Occipital lobe (tissue), 1 donor: ENCODE measurements at regions not wholly inside any gene's neighbourhood (a gene's known extent, or its start where the extent isn't known, plus 50 kb on each side); places are given as distances from the start of the nearest gene placed in this dataset.
"Not testable (repeated sequence)": the region's sequence is repeated elsewhere in the genome, so short reads cannot be mapped to it uniquely, and the experiment has no call there.

Experiments
- DNase-seq: peaks from one replicate; lab custom pipeline; 2025; lab: John Stamatoyannopoulos, UW

DNA sequence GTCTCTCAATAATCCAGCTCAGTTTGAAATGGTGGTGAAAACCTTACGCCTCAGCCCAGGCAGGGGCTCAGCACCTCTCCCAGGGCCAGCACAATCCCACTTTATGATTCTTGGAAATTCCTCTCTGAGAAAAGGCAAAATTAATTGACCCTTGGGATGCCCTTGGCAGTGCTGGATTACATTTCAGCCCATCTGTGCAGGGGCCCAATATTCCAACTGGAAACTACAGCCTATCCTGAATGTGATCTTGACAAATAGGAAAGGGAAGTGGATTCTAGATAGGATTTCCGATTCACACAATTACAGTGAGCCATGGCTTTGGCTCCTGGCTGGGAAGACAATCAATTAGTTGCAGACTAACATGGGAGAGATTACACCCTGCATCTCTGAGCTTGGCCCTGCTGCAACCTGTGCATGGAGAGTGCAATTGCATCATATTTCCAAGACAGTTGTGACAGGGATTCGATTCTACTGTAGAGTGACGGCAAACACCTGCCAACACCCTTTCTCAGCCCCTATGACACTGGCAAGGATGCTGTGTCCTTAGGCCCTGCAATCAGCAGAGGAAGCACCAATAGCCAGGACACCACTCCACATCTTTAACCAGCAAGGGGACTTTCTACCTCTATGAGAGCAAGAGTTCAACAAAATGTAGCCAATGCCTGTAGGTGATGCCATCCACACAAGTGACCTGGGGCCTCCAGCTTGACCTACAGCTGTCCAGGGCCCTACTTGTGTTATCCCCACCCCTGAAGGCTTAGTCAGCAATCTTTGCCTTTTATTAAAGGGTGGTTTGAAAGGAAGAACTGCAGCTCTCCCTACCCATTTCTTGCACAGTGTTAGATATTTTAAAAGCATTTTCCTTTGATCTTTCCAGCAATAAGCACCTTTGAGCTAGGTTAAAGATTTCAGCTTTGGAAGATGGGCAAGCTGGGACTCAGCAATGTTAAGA lies 187.2 kb upstream of the HS6ST1 start:
- DNase-seq, result no peak

DNA sequence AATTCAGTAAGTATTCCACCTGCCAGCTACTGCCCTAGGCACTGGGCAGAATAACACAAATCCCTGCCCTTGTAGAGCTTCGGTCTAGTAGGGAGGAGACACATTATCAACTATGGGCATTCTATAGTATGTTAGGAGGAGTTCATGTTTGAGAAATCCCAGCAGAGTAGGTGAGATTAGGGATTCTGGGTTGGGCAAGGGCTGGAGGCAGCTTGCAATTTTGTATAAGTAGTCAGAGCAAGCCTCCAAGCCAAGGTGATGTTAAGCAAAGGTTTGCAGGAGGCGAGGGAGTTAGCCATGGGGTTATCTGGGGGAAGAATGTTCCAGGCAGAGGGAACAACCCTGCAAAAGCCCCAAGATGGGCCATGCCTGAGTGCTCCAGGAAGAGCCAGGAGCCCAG lies 187.9 kb upstream of the HS6ST1 start:
- no peak for DNase-seq

DNA sequence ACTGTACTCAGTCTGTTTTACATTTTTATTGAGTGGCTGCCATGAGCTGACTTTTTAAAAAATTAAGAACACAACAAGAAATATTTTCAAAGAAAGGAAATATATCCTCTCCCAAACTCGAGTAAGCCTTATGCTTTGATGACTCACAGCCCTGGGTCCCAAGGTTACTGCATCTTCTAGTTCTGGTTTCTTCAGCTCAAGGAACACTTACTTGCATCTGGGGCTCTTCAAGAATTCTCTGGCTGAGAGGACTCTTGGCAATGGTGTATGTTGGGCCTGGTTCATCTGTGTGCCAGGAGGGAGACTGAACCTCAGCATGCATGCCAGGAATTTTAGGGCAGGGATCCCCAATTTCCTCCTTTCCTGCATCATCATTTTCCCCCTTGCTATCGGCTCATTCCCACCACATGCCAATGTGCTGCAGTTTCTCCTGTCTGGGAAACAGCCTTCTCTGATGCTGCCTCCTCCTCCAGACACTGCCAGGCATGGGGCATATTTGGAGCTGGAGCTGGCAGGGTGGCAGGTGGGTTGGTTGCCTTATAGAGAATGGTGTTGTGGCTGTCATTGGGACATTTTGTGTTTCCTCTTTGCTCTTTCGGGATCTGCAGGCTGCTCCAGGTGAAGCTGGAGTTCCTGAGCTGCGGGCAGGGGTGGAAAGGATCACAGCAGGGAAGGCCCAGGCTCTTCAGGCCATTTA lies 192.2 kb upstream of the HS6ST1 start:
- no peak for DNase-seq

DNA sequence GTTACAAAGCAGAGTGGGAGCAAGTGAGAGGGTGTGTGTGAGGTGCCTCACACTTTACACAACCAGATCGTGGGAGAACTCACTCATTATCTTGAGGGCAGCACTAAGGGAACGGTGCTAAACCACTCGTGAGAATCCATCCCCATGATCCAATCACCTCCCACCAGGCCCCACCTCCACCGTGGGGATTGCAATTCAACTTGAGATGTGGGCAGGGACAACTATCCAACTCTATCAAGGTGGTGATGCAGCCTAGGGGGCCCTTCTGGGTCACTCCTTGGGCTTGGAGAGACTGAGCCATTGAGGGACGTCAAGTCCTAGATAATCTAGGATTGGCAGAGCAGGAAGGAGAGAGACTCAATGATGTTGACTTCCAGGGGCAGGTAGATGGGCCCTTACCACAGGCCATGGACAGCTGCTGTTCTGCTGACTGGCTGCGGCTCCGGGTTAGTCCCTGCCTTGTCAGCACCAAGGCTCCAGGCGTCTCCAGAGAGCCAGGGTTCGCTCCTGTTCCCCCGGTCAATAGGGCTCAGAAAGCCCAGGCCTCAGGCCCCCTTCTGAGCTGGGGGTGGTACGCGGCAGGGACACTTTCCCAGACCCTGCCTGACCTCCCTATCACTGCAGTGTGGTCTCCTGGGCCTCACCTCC lies 193.2 kb upstream of the HS6ST1 start:
- DNase-seq, result no peak

DNA sequence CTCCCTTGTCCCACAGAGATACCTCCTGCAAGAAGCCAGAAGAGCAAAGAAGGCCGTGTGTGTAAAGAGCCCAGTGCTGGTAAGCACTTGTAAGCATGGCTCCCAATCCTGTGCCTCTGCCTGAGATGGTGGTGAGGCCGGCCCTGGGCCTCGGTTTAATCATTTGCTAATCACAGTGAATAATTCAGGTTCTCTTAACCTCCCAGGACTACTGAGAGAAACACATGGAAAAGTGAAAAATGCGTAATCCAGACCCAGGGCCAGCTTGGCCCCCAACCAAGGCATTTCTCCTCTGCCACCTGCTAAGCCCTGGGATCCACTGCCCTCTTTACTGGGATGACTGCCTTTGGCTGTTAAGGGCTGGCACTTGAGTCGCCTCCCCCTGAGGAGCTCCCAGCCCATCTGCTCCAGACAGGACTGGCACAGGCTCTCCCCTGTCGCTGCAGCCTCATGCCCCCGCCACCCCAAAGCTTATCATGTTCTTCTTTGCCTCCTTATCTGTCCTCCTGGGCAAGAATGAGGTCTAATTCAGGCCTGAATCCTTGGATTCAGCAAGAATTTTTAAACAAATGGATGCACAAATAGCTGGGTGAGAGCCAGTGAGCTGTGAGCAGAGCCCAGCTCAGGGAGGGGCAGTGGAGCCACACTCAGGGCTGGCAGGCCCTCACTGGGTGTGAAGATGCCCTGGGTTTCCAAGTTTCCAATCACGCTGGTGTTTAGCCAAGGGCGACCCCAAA lies 193.9 kb upstream of the HS6ST1 start:
- DNase-seq, result no peak

DNA sequence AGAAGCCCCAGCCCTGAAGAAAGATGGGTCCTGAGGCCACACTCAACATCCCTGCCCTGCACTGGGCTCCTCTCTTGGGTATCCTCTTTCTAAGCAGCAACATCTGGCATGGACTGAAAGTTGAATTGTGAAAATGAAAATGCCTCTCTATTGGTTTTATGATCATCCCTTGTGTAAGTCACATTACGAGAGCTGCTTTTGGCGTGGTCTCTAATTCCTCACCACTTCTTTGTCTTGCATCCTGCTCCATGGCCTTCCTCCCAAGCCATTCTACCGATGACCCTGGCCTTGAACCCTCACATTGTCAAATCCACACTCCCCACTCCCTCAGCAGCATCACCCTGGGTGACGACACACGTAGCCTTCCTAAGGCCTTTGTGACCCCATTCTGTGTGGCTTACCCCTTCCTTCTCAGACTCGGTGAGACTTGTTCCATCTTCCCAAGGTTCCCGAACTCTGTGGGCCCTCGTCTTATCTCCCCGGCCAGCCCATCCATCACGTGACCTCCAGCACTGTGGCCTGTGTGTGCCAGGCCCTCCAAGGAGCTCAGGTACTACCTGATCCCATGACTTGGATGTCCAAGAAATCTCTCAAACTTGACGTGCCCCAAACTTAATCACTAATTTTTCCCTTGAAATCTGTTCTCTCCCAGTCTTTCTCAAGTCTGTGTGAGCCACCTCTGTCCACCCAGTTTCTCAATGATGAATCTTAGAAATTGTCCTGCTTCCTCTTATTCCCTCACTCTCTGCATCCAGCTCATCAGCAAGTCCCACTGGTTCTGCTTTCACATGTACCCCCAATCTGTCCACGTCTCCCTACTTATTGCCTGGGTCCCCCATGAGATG lies 194.7 kb upstream of the HS6ST1 start:
- no peak for DNase-seq

DNA sequence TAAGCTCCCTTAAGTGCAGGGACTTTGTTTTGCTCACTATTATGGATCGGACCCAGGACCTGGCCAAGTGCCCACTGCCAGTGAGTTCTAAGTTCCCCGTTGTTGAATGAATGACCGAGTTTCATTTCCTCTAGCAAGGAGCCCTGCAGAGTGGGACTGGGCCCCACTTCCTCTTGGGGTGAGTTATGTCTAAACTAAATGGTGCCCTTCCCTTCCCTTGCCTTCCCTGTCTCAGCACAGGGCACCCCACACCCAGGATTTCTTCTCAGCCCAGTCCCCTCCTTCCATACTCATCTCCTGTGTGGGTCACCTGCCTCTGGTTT lies 195.3 kb upstream of the HS6ST1 start:
- no peak for DNase-seq

DNA sequence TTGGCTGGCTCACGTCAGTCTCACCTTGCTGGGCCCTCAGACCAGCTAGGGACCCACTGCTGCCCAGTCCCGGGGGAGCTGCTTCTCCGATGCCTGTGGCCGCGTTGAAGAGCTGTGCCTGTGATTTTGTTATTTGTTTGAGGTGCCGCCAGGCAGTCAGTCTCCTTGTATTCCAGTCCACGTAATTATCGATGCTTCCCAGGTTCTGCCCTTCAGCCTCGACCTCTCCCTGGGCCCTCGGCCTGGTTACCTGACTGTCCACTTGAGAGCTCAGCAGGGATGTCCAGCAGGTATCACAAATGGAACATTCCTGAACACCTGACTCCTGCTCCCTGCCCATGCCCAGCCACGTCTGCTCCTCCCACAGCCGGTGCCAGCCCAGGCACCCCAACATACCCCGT lies 195.9 kb upstream of the HS6ST1 start:
- DNase-seq, result no peak

DNA sequence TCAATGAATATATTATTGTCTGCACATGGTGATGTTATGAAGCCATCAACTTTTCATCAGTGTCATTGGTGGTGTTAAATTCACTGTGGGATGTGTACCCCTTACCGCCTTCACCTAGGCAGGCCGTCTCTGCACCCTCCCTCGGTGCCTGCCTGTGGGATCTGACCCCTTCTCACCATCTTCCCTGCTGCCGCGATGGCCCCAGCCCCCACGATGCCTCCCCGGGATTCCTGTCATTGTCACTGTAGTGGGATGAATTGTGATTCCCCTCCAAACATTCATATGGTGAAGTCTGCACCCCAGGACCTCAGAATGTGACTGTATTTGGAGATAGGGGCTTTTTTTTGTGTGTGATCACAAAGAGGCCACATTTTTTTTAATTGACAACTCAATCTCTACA lies 198.3 kb upstream of the HS6ST1 start:
- no peak for DNase-seq

DNA sequence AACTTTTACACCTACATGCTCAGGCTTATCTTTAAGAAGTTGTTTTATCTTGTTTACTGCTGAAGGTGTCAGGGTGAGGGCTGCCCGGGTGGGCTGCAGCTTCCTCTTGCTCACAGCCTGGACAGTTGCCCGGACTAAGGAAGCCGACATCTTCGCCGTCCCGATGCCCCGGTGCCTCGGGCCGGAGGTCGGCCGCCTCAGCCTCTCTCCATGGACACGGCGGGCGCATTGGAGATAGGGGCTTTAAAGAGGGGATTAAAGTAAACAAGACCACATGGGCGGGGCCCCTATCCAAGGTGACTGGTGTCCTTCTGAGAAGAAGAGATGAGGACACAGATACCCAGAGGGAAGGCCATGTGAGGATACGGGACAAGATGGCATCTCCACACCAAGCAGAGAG lies 200.4 kb upstream of the HS6ST1 start:
- DNase-seq, result not testable (repeated sequence)

DNA sequence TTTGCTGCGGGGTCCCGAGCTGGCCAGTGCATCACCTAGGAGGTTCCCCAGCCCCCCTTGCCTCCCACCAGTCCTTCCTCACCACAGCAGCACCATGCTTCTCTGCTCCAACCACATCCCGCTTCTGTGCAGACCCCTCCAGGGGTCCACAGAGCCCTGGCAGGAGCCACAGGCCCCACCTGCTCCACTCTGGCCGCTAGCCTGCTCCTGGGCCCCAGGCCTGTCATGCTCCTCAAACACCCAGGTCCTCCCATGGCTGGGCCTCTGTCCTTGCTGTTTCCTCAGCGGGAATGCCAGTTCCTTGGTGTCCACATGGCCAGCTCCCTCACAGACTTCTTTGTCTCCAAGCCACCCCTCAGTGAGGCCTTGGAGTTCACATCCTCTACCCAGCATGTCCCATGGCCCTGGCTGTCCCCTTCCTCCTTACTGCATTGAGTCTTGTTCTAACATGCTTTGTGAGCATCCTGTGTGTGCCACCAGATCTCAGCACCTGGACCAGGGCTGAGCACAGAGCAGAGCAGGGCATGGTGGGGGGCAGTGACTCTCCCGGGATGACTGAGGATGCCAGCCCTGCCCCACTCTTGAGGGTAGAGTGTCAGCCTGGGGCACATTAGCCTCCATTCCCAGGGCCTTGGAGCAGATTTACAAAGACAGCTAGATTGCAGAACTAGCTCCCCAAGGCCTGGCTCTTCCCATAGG lies 201.0 kb upstream of the HS6ST1 start:
- no peak for DNase-seq

DNA sequence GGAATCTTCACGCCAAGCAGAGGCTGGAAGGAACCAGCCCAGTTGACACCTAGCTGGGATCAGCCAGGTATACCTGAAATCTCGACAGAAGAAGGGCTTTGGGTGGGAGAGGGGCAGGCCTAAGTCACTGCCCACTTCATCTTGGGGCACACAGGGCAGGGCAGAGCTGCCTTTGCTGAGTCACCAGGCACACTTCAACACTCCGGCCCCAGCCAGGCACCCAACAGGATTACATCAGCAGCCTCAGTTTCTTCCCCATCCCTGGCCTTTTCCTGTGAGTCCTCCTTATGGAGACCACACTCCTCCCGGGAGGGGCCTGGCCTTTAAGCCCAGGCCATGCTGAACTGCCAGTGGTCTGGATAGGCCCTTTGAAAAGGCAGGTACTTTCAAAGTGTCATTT lies 201.7 kb upstream of the HS6ST1 start:
- DNase-seq, result no peak

DNA sequence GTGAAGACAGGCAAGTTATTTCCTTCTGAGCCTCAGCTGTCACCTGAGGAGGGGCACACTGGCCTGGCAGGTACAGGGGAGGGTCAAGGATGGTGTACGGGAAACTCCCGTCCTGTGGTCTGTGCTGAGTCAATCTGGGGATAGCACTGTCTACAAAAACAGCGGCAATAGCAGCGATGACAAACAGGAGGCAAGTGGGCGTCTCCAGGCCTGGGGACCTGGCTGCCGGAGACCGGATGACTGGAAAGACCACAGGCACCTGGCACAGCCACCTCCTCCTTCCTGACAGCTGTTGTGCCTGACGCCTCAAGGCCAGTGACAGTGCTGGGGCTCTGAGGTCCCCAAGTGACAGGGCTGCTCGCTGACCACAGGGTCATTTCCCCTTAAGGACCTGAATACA lies 202.1 kb upstream of the HS6ST1 start:
- DNase-seq, result no peak

DNA sequence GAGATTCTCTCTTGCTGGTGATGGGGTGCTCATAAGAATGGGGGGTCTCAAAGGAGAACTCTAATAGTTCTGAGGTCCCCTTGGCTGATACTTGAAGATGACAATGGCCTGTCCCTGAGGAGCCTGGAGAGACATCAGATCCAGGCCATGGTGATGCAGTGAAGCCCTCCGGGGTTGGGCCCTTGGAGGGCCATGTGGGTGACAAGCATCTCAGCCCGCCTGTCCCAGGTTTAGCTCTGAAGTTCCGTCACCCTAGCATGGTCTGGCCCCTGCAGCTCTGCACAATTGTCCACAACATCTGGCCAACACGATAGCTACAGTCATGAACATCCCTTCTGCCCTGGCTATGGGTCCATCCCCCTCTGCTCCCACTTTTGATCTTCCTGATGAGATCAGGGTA lies 202.8 kb upstream of the HS6ST1 start:
- DNase-seq, result no peak

DNA sequence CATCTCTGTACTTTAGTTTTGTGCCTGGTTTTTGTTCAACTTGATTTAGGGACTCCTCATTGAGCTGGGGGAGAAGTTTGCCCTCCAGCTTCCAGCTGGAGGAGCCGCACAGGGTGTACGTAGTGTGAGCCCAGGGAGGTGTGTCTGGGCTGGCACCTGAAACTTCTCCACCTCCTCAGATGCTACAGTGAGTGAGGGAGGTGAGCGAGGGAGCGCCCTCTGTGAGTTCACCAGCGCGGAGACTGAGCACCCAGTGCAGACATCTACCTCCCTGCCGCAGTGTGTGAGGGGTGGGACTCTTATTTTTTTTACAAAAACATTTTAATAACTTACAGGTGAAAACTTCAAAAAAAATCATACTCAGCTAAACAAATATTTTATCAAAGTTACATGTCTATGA lies 204.2 kb upstream of the HS6ST1 start:
- DNase-seq, result no peak

DNA sequence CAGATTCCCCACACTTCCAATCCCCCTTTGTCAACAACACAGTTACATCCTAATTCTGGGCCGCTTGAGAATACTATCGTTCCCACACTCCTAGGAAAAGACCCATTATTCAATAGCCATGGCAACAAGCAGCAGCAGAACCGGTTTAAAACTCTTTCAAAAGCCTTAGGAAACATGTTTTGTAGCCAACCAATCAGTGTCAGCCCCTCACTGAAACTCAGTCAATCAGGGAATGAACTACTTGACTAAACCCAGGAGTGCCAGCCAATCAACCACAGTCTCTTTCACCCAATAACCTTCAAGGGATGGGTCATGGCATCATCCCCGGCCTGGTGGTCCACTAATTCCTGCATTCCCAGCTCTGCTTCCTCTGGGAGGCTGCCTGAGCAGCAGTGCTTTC lies 204.8 kb upstream of the HS6ST1 start:
- DNase-seq, result no peak

DNA sequence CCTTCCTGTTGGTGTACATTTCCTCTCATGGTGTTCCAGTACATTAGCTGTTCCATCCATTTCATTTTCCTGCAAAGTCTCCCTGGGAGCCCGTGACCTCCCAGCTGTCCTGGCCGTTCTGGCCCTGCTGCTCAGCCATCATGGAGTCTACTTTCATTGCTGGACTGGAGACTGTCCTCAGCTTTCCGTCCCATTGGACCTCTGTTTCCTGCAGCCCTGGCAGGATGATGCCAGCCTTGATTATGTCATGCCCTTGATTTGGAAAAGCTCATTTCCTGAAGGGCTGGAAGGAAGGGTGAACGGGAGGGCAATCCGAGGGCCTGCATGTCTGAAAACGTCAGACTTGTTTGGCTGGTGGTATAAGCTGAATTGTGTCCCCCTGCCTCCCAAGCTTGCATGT lies 205.5 kb upstream of the HS6ST1 start:
- DNase-seq, result no peak

DNA sequence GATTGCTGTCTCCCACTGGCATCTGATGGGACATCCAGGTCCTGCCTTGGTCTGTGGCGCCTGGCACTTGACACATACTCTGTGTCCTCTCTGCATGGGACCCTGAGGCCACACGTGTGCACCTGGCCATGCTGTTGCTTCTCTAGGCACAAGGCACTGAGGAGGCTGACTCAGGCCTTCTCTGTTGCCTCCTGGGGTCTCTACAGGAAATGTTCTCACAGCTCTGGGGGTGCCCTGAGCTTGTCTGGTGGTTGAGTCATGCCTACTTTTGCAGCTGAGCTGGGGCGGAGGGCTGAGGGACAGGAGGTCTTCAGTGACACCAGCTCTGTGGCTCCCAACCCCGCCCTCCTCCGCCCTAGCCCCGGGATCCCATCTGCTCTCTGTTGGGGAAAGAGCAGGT lies 207.0 kb upstream of the HS6ST1 start:
- no peak for DNase-seq

DNA sequence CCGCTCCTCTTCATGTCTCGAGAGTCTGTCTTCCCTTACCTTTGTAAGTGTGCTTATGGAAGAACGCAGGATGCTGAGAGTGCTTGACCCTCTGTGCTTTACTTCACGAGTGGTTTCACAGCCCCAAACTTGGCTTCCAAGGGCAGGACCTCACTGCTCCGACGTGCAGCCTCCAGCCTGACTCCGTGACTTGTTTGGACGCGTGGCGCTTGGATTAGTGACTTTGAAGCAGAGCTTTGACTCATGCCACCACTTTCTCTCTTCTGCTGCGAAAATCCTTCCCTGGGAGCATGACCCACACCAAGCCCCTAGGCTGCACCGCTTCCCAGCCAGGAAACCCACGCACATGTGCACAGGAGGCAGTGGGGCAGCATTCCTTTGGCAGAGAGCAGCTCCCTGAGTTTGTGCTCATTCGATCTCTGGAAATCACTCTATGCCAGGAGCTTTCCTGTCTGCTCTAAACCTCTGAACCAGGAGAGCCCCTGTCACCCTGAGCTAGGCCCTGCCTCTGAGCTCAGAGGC lies 207.8 kb upstream of the HS6ST1 start:
- DNase-seq, result no peak

DNA sequence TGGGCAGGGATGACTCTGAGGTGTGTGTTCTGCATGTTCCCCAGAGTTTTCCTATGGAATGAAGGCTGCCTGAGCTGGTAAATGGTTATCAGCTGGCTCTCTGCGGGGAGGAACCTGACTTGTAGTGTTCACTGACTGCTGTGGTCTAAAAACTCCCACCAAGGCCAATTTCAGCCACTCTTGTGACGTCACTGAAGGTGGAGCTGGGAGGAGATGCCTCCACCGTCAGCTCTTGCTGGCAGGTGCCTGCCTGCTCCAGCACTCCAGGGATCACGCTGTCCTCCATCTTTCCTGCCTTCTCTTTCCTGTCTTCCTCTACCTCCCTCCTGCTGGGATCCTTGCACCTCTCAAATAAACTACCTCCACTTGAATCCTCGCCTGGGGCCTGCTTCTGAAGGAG lies 209.5 kb upstream of the HS6ST1 start:
- no peak for DNase-seq
